ENCODE measurements at regions not wholly inside any gene's neighbourhood (a gene's known extent, or its start where the extent isn't known, plus 50 kb on each side); places are given as distances from the start of the nearest gene placed in this dataset.

DNA sequence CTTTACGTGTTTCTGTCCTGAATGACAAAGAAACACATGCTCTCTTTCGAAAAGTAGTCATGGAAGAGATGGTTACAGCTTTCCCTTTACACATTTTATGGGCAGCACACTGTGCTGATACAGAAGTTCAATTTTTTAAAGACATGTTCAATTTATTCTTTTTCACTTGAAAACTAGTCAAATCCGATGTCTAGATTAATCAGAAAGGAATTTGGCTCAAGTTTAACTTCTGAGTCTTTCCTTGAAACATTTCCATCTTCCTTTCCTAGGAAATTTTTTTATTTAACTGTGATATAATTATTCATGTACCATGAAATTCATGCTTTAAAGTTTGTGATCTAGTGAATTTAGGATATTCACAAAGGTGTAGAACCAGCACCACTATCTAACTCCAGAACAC lies 360.1 kb downstream of the TNS3 start:
- Mint-ChIP-seq H3K27ac (no peak overlapping the region), H3K27me3 (no peaks in the 10 kb centered on the region), H3K4me3 (no peak overlapping the region), H3K9me3 (no peaks in the 10 kb centered on the region), H3K4me1 (peaks cover 14% of the 10 kb centered on the region), H3K36me3 (ENCODE audit: low read depth) (no peaks in the 10 kb centered on the region)
- ChIA-PET POLR2A (no interaction called here), CTCF (interaction anchor here (0.8 kb wide), 1 partner anchor 176 kb away, joined by 4 read pairs; no protein-coding TSS in a partner anchor)
- no peak for DNase-seq

DNA sequence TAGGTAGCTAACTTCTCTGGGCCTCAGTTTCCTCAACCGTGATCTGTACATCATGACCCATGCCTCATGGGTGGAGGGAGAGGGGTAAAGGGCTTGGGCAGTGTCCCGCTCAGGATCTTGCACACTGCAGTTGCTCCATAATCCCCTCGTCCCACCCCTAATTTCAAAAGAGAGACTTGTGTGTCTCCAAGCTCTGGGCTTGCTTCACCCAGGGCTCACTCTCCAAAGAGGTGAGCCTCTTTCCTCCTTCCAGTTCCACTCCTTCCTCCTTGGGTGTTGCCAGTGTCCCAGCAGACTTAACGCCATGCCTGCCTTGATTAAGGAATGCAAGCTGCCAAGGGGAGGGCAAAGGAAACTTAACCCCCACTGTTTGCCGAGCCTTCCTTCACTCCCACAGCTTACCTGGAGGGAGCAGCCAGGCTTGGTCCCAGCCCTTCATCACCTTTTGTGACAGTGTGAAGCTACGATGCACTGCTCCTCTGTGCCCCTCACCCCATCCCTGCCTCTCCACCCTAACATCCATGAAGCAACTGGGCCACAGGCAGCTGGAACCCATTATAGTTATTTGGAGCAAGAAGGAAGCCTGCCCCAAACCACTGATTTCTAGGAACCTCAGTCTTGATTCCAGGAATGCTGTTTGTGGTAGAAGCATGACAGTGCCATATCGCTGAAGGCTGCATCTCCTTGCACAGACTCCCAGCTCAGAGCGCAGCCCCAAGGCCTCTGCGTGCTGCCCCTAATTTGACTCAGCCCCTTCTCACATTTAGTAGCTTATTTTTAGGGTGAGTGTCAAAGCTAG lies 363.3 kb downstream of the TNS3 start:
- POLR2A ChIA-PET, result no interaction called here
- Mint-ChIP-seq H3K36me3 (ENCODE audit: low read depth) (no peaks in the 10 kb centered on the region), H3K27me3 (no peaks in the 10 kb centered on the region), H3K4me3 (no peak overlapping the region), H3K27ac (no peak overlapping the region), H3K4me1 (peaks cover 14% of the 10 kb centered on the region), H3K9me3 (no peaks in the 10 kb centered on the region)
- CTCF ChIA-PET, result no interaction called here
- no peak for DNase-seq

DNA sequence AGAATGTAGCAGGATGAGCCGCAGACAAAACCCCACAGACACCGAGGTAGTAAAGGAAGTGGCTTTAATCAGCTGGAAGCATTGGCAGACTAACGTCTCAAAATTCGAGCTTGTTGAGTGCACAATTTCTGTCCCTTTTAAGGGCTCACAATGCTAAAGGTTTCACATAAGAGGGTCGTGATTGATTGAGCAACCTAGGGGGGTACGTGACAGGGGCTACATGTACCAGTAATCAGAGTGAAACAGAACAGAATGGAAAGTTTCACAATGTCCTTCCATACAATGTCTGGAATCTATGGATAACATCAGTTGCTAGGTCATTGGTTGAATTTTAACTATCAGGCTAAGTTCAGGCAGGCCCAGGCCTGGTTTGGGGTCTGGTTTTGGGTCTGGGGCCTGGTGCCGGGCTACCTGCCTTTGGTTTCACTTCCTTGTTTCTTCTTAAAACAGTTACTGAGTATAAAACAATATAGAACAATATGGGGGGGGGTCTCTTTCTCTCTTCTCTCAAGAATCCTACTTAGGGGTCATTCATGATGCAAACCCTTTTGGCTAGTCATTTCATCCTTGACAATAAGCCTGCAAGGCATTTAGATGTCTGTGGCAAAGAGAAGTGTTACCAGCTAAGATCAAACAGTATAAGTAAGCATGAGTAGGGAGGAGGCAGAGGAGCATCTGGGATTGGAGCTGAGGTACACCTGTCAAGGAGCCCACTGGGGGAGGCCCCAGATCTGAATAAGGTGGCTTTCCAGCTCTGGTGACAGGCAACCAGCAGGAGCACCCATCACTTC lies 364.1 kb downstream of the TNS3 start:
- H3K27me3 Mint-ChIP-seq, result no peaks in the 10 kb centered on the region
- H3K9me3 Mint-ChIP-seq, result no peaks in the 10 kb centered on the region
- H3K4me1 Mint-ChIP-seq, result peaks cover 14% of the 10 kb centered on the region
- POLR2A ChIA-PET, result no interaction called here
- DNase-seq, result no peak
- H3K27ac Mint-ChIP-seq, result no peak overlapping the region
- H3K4me3 Mint-ChIP-seq, result no peak overlapping the region
- H3K36me3 Mint-ChIP-seq (ENCODE audit: low read depth), result no peaks in the 10 kb centered on the region
- CTCF ChIA-PET, result no interaction called here

DNA sequence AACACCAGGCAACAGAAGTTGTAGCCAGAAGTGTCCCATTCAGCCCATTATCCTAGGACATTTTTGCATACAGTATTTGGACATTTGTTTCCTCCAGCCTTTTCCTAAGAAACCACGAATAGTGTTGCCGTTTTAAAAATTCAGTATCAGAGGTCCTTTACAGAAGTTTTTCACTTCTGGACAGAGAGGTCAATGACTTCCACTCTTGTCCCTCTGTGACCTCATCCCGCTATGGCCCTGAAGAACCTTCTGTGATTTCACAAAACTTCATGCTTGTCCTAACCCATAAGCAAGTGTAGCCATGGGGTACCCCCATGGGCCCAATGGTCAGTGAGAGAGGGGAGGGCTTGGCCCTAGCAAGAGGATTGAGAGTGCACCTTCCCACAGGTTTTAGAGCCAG lies 364.8 kb downstream of the TNS3 start:
- Mint-ChIP-seq H3K4me3 (no peak overlapping the region), H3K27me3 (no peaks in the 10 kb centered on the region), H3K4me1 (peaks cover 14% of the 10 kb centered on the region), H3K27ac (no peak overlapping the region), H3K36me3 (ENCODE audit: low read depth) (no peaks in the 10 kb centered on the region), H3K9me3 (no peaks in the 10 kb centered on the region)
- POLR2A ChIA-PET, result no interaction called here
- CTCF ChIA-PET, result no interaction called here
- DNase-seq, result no peak

DNA sequence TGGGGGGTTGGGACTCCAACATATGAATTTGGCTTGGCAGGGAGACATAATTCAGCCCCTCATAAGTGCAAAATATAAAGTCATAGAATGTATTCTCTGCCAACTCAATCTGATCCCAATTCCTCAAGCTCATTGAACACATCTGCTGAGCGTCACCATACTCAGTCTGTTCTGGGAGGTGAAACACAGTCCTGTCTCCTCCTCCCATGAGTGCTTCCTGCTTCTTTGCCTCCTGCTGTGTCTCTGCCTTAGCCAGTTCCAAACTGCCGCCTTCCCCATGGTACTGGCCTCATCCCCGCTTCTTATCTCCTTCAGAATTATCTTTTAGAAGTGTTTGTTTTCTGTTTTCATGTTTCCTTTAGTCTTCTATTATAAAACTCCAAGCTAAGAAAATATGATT lies 365.5 kb downstream of the TNS3 start:
- no peaks in the 10 kb centered on the region for H3K36me3 Mint-ChIP-seq (ENCODE audit: low read depth)
- no peaks in the 10 kb centered on the region for H3K9me3 Mint-ChIP-seq
- ChIA-PET CTCF (no interaction called here), POLR2A (no interaction called here)
- H3K27ac Mint-ChIP-seq, result no peak overlapping the region
- H3K4me3 Mint-ChIP-seq, result no peak overlapping the region
- no peak for DNase-seq
- H3K27me3 Mint-ChIP-seq, result no peaks in the 10 kb centered on the region
- H3K4me1 Mint-ChIP-seq, result peaks cover 14% of the 10 kb centered on the region

DNA sequence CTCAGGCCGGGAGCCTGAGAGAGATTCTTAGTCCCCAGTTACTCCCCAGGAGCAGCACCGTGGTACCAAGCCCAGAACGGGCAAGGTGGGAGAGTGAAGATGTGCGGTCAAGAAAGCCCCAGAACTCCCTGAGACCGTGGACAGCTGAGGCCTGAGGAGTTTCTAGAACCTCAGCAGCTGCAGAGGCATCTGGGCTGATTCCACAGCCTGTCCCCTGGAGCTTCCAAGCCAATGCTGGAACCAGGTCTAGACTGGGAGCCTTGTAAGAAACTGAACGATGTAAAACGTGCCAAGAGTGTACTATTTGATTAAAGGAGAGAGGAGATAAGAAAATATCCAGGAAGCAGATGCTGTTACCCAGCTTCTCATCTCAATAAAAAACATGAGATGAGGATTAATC lies 366.3 kb downstream of the TNS3 start:
- H3K27ac Mint-ChIP-seq, result no peak overlapping the region
- no peaks in the 10 kb centered on the region for H3K9me3 Mint-ChIP-seq
- H3K4me1 Mint-ChIP-seq, result peaks cover 14% of the 10 kb centered on the region
- POLR2A ChIA-PET, result interaction anchor here (0.6 kb wide), 1 partner anchor 101 kb away, joined by 3 read pairs; no protein-coding TSS in a partner anchor
- no peak for DNase-seq
- no peak overlapping the region for H3K4me3 Mint-ChIP-seq
- no peaks in the 10 kb centered on the region for H3K27me3 Mint-ChIP-seq
- H3K36me3 Mint-ChIP-seq (ENCODE audit: low read depth), result no peaks in the 10 kb centered on the region
- CTCF ChIA-PET, result no interaction called here

DNA sequence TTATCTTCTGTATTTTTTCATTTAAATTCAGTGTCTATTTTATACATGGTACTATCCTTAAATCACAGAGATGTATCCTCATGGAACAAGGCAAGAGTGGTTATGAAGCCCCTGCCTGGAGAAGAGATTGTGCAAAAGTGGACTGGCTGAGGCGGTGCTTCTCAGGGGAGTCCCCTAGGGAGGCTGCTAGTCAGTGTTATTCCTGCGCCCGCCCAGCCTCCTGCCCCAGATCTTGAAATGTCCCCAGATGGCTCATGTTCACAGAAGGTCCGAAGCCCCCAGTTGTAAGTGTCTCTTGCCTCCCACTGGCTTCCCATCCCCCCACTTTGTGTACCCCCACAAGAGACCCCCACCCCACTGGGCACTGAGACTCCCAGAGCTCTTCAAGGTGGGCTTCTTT lies 366.9 kb downstream of the TNS3 start:
- Mint-ChIP-seq H3K36me3 (ENCODE audit: low read depth) (no peaks in the 10 kb centered on the region), H3K27me3 (no peaks in the 10 kb centered on the region), H3K4me1 (peaks cover 14% of the 10 kb centered on the region), H3K4me3 (no peak overlapping the region), H3K27ac (no peak overlapping the region), H3K9me3 (no peaks in the 10 kb centered on the region)
- POLR2A ChIA-PET, result no interaction called here
- CTCF ChIA-PET, result no interaction called here
- no peak for DNase-seq

DNA sequence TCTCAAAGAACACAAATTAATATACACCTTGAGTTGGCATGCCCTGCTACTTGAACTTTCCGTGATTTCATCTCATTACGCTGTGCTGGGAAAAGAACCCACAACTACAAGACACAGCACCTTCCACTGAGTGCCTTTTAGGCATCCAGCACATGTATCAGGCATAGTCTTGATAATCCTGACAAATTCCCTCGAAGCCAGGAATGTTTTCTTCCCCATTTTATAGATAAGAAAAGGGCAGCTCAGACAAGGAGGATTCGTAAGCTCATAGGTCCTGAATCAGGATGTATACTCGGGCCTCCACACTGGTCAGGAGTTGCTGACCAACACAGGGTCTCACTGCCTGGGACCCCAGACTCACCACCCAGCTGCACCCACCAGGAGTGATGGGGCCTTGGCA lies 368.6 kb downstream of the TNS3 start:
- DNase-seq, result no peak
- Mint-ChIP-seq H3K36me3 (ENCODE audit: low read depth) (no peaks in the 10 kb centered on the region), H3K27ac (no peak overlapping the region), H3K9me3 (no peaks in the 10 kb centered on the region), H3K4me3 (no peak overlapping the region), H3K27me3 (no peaks in the 10 kb centered on the region), H3K4me1 (peaks cover 7% of the 10 kb centered on the region)
- POLR2A ChIA-PET, result no interaction called here
- CTCF ChIA-PET, result no interaction called here

DNA sequence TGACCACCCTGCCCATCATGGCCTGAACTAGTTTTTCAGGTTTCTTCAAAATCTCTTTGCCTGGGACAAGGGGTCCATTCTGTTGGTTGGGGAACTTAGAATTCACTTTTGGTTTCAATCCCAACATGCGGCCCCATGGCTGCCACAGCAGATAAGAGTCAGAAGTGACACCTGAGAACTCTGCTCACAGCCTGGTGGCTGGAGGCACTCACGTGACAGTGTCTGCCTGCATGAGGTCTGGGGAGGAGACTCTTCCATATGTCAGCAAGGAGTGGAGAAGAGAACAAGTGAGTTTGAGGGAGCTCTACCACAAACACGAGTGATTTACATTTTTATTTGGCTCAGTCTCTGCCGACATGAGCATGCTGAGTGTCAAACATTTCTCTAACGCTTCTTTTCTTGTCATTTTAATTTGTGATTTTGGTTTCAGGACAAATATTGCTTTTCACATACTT lies 370.4 kb downstream of the TNS3 start:
- H3K27ac Mint-ChIP-seq, result no peak overlapping the region
- H3K9me3 Mint-ChIP-seq, result no peaks in the 10 kb centered on the region
- H3K4me1 Mint-ChIP-seq, result no peaks in the 10 kb centered on the region
- no peaks in the 10 kb centered on the region for H3K36me3 Mint-ChIP-seq (ENCODE audit: low read depth)
- ChIA-PET POLR2A (no interaction called here), CTCF (no interaction called here)
- DNase-seq, result no peak
- no peaks in the 10 kb centered on the region for H3K27me3 Mint-ChIP-seq
- H3K4me3 Mint-ChIP-seq, result no peak overlapping the region

DNA sequence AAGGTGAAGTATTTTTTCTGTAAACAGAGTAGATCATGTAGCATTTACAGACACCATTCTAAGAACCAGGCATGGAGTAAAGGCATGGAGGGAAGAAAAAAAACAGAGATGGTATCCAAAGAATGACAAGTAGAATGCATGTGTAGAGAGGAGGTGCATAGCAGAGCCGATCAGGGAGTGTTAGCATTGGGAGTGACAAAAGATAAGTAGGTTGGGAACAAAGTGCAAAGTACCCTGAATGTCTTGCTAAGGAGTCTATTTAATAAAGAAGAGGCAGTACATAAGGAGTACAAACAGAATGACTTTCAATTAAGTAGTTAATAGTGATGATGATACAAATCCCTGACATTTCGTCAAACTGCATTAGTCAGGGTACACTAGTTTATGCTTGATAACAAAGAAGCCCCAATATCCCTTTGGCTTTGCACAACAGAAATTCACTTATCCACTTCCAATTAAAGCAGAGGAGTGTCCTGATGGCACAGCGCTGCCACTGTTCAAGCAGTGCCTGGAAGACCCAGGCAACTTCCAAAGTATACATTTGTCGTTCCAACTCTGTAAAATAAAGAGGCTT lies 371.5 kb downstream of the TNS3 start:
- Mint-ChIP-seq H3K9me3 (no peaks in the 10 kb centered on the region), H3K36me3 (ENCODE audit: low read depth) (no peaks in the 10 kb centered on the region), H3K27ac (no peak overlapping the region), H3K27me3 (peaks cover 3% of the 10 kb centered on the region), H3K4me1 (no peaks in the 10 kb centered on the region), H3K4me3 (no peak overlapping the region)
- ChIA-PET CTCF (no interaction called here), POLR2A (no interaction called here)
- DNase-seq, result no peak

DNA sequence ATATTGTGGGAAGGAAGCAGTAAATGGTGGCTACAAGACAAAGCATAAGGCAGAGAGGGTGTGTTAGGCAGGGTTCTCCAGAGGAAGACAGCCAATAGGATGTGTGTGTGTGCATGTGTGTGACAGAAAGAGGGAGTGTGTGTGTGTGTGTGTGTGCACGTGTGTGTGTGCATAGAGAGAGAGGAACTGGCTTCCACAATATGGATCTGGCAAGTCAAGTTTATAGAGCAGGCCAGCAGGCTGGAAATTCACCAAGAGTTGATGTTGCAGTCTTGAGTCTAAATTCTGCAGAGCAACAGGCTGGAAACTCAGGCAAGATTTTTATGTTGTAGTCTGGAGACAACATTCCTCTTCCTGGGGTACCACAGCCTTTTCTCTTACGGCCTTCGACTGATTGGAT lies 374.0 kb downstream of the TNS3 start:
- no peak overlapping the region for H3K4me3 Mint-ChIP-seq
- H3K27ac Mint-ChIP-seq, result no peak overlapping the region
- CTCF ChIA-PET, result no interaction called here
- H3K27me3 Mint-ChIP-seq, result peaks cover 7% of the 10 kb centered on the region
- POLR2A ChIA-PET, result no interaction called here
- H3K4me1 Mint-ChIP-seq, result no peaks in the 10 kb centered on the region
- H3K36me3 Mint-ChIP-seq (ENCODE audit: low read depth), result no peaks in the 10 kb centered on the region
- H3K9me3 Mint-ChIP-seq, result no peaks in the 10 kb centered on the region
- no peak for DNase-seq

DNA sequence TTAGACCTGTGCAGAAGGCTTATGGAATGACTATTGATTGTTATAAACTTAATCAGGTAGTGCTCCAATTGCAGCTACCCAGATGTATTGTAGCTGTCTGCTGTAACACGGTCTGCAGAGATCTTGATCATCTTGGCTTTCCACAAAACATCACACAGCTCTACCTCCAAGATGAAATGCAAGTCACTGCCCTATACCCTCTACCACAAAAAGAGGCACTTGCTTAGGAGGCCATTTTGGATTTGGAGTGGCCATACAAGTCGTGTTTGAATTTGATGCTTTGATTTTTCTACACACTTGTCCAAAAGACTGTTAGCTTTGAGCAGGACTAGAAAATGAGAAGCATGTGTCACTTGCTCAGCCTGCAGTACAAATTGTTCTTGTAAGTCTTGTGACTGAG lies 377.2 kb downstream of the TNS3 start:
- Mint-ChIP-seq H3K27ac (no peak overlapping the region), H3K36me3 (ENCODE audit: low read depth) (no peaks in the 10 kb centered on the region), H3K4me1 (no peaks in the 10 kb centered on the region), H3K27me3 (peaks cover 7% of the 10 kb centered on the region), H3K4me3 (no peak overlapping the region), H3K9me3 (no peaks in the 10 kb centered on the region)
- no peak for DNase-seq
- ChIA-PET POLR2A (no interaction called here), CTCF (no interaction called here)

DNA sequence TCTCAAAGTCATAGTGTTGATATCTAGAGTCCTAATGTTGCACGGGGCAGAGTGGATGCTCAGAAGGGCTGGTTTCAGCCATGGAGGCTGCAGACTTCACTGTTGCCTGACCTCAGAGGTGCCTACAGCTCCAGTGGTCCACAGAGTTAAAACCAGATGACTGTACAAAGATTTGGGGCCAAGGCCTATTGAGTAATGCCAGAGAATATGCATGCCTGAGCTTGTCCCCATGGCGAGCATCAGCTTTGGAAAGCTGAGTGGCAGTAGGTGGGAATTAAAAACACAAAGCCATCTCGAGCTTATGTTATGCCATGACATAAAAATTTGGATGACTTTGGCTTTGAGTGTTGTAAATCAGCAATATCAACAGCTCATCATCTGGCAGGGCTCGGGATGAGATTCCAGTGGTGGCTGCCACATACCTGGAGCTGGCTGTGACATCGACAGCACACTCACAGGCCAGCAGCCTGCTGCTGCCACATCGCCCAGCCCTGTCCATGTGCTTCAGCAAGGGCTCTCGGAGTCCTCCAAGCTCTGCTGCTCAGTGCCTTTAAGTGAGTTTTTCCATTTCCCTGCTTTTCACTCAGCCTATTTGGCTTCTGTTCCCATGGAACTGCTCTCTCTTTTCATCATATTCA lies 379.6 kb downstream of the TNS3 start:
- no peak overlapping the region for H3K4me3 Mint-ChIP-seq
- DNase-seq, result no peak
- no peaks in the 10 kb centered on the region for H3K36me3 Mint-ChIP-seq (ENCODE audit: low read depth)
- no peak overlapping the region for H3K27ac Mint-ChIP-seq
- H3K9me3 Mint-ChIP-seq, result no peaks in the 10 kb centered on the region
- no peaks in the 10 kb centered on the region for H3K4me1 Mint-ChIP-seq
- peaks cover 7% of the 10 kb centered on the region for H3K27me3 Mint-ChIP-seq
- ChIA-PET POLR2A (no interaction called here), CTCF (no interaction called here)

Data from activated CD4-positive, alpha-beta T cell treated with anti-CD3 and anti-CD28 coated beads, Interleukin-2, amount 10 ng/mL, durations not matched to agents 7 days and 5 days (primary cell).